Keratinocyte (primary cell): ENCODE measurements at regions not wholly inside any gene's neighbourhood (a gene's known extent, or its start where the extent isn't known, plus 50 kb on each side); places are given as distances from the start of the nearest gene placed in this dataset.

Source experiments
- DNase-seq: peaks from one replicate; pipeline ENCODE4 v3.0.0-alpha.2; 2011; ENCODE audit warnings: low read depth, missing footprints, low spot score
- FAIRE-seq: peaks from 2 replicates; lab custom pipeline; 2011; peaks lifted over from hg19 to GRCh38; lab: Jason Lieb, UNC
- H2AFZ ChIP-seq: 2 replicates; pipeline ENCODE4 v1.6.0; 2012; ENCODE audit warnings: low read length, control low read depth, inconsistent platforms; ENCODE audit not compliant: control insufficient read depth
- H3K27ac ChIP-seq: 2 replicates; pipeline ENCODE4 v1.5.1; 2011; ENCODE audit warnings: low read length; ENCODE audit not compliant: control insufficient read depth, insufficient read depth
- H3K27me3 ChIP-seq: 3 replicates; pipeline ENCODE4 v1.6.0; 2011; ENCODE audit warnings: low read length; ENCODE audit not compliant: control insufficient read depth, insufficient read depth; ENCODE audit errors: extremely low read depth
- H3K36me3 ChIP-seq, 2 experiments: 2 replicates in 1 of 2; 3 replicates in 1 of 2; pipeline ENCODE4 v1.5.1; 2011; ENCODE audit warnings: low read length in 2 of 2, mild to moderate bottlenecking in 1 of 2; ENCODE audit not compliant: control insufficient read depth in 2 of 2, insufficient read depth in 2 of 2; ENCODE audit errors: extremely low read depth in 1 of 2
- H3K4me1 ChIP-seq: 3 replicates; pipeline ENCODE4 v1.5.1; 2011; ENCODE audit warnings: low read length; ENCODE audit not compliant: control insufficient read depth, insufficient read depth; ENCODE audit errors: extremely low read depth
- H3K4me2 ChIP-seq: 3 replicates; pipeline ENCODE4 v1.6.0; 2011; ENCODE audit warnings: low read depth, low read length; ENCODE audit not compliant: control insufficient read depth, insufficient read depth; ENCODE audit errors: extremely low read depth
- H3K4me3 ChIP-seq, 3 experiments: fragments of 200-600 bp in 1 of 3; sonication (generic) in 1 of 3; 2 replicates in 2 of 3; 3 replicates in 1 of 3; pipeline ENCODE4 v1.5.1; 2011 to 2016; ENCODE audit warnings: low read length in 3 of 3, mild to moderate bottlenecking in 3 of 3, control low read depth in 2 of 3, inconsistent platforms in 1 of 3, low read depth in 1 of 3, mixed read lengths in 1 of 3, mixed run types in 1 of 3, moderate library complexity in 1 of 3; ENCODE audit not compliant: control insufficient read depth in 2 of 3, insufficient read depth in 2 of 3; ENCODE audit errors: extremely low read depth in 1 of 3
- H3K79me2 ChIP-seq: 2 replicates; pipeline ENCODE4 v1.6.0; 2012; ENCODE audit warnings: low read length; ENCODE audit not compliant: control insufficient read depth, insufficient read depth
- H3K9ac ChIP-seq: 3 replicates; pipeline ENCODE4 v1.6.0; 2011; ENCODE audit warnings: low read length; ENCODE audit not compliant: control insufficient read depth, insufficient read depth; ENCODE audit errors: extremely low read depth
- H3K9me1 ChIP-seq: 3 replicates; pipeline ENCODE4 v1.6.0; 2011; ENCODE audit warnings: low read length; ENCODE audit not compliant: control insufficient read depth, insufficient read depth; ENCODE audit errors: extremely low read depth
- H3K9me3 ChIP-seq: 2 replicates; pipeline ENCODE4 v1.5.1; 2012; ENCODE audit warnings: low read depth, low read length; ENCODE audit not compliant: control insufficient read depth
- H4K20me1 ChIP-seq: 3 replicates; pipeline ENCODE4 v1.6.0; 2011; ENCODE audit warnings: low read length; ENCODE audit not compliant: control insufficient read depth, insufficient read depth; ENCODE audit errors: extremely low read depth
- EZH2 ChIP-seq: IDR thresholded peaks from one replicate; pipeline ENCODE4 v1.6.1; 2012; ENCODE audit warnings: inconsistent platforms, mild to moderate bottlenecking, low read length, moderate library complexity
- dilution Hi-C: fragments of 300-500 bp; cut with MboI; formaldehyde crosslinking; loops from one replicate; pipeline ENCODE4 v1.7.0; 2020; ENCODE audit warnings: low sequenced_read_pairs; ENCODE audit not compliant: extremely low pct_ligation_motif_present
- TF ChIP-seq, protein P1 (sequence below), 3 experiments: IDR thresholded peaks in 1 of 3; conservative IDR thresholded peaks in 1 of 3; optimal IDR thresholded peaks in 1 of 3; 2 replicates in 2 of 3; 3 replicates in 1 of 3; pipeline versions ENCODE3 to v1.5.1; 2011; ENCODE audit warnings: low read length in 3 of 3, mild to moderate bottlenecking in 3 of 3, moderate library complexity in 2 of 3, control low read depth in 1 of 3, inconsistent platforms in 1 of 3; ENCODE audit not compliant: insufficient read depth in 2 of 3; ENCODE audit errors: extremely low read depth in 1 of 3

DNA sequence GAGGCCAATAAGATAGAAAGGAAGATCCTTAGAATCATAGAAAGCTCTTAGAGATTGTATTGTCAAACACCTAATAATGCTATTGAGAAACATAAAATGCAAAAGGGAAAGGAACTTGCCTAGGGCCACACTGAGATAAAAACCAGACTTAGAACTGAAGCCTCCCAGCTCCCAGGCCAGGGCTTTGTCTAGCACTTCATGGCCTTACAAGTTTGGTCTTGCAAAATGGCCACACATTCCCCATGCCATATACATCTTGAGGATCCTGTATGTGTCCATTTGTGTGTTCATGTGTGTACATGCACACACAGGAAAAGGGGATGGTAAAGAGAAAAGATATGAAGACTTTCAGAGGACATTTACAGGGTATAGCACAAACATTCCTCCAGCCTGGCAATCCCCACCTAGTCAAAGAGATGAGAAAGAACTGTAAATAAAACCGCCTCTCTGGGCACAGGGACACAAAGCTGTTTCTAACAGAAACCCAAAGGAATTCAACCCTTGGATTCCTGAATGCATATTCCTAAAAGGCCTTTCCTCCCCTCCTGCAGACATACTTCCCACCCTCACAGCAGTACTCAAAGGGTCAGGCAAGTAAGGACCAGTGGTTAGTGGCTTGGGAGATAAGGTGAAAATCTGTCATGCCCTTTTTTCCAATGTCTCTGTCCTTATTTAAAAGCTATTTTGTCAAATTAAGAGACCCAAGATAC lies 99.7 kb upstream of the KLHL29 start:
- H3K4me2 ChIP-seq = no peak overlapping the region
- no peak for TF ChIP-seq EZH2
- TF ChIP-seq, protein P1, sequence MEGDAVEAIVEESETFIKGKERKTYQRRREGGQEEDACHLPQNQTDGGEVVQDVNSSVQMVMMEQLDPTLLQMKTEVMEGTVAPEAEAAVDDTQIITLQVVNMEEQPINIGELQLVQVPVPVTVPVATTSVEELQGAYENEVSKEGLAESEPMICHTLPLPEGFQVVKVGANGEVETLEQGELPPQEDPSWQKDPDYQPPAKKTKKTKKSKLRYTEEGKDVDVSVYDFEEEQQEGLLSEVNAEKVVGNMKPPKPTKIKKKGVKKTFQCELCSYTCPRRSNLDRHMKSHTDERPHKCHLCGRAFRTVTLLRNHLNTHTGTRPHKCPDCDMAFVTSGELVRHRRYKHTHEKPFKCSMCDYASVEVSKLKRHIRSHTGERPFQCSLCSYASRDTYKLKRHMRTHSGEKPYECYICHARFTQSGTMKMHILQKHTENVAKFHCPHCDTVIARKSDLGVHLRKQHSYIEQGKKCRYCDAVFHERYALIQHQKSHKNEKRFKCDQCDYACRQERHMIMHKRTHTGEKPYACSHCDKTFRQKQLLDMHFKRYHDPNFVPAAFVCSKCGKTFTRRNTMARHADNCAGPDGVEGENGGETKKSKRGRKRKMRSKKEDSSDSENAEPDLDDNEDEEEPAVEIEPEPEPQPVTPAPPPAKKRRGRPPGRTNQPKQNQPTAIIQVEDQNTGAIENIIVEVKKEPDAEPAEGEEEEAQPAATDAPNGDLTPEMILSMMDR (optimal IDR thresholded peaks at IDR 0.05 in 1 of 3, IDR thresholded peaks at IDR 0.05 in 1 of 3, conservative IDR thresholded peaks at IDR 0.05 in 1 of 3; ENCODE audit: extremely low read depth in 1 of 3, insufficient read depth in 2 of 3, low read length in 3 of 3) = no peak
- no peak overlapping the region for H3K27ac ChIP-seq
- H3K27me3 ChIP-seq = no peaks in the 10 kb centered on the region
- no peak overlapping the region for H2AFZ ChIP-seq
- H3K9me1 ChIP-seq = no peaks in the 10 kb centered on the region
- dilution Hi-C loops = no loop called here
- H3K36me3 ChIP-seq = no peaks in the 10 kb centered on the region
- no peaks in the 10 kb centered on the region for H3K4me1 ChIP-seq
- H3K4me3 ChIP-seq = no peak overlapping the region
- DNase-seq = no peak
- H4K20me1 ChIP-seq = no peaks in the 10 kb centered on the region
- H3K79me2 ChIP-seq = no peaks in the 10 kb centered on the region
- H3K9me3 ChIP-seq = no peaks in the 10 kb centered on the region
- FAIRE-seq = no peak
- no peak overlapping the region for H3K9ac ChIP-seq

GRCh38 chr2:23286031-23286757 lies 98.8 kb upstream of the KLHL29 start:
- no peak for TF ChIP-seq EZH2
- TF ChIP-seq, protein P1 (optimal IDR thresholded peaks at IDR 0.05 in 1 of 3, IDR thresholded peaks at IDR 0.05 in 1 of 3, conservative IDR thresholded peaks at IDR 0.05 in 1 of 3; ENCODE audit: extremely low read depth in 1 of 3, insufficient read depth in 2 of 3, low read length in 3 of 3) = no peak
- Histone ChIP-seq H3K4me2 (no peak overlapping the region), H3K27me3 (no peaks in the 10 kb centered on the region), H3K27ac (no peak overlapping the region), H3K4me3 (no peak overlapping the region), H3K9ac (no peak overlapping the region), H3K9me1 (no peaks in the 10 kb centered on the region), H2AFZ (no peak overlapping the region), H3K9me3 (no peaks in the 10 kb centered on the region), H3K36me3 (no peaks in the 10 kb centered on the region), H3K79me2 (no peaks in the 10 kb centered on the region), H4K20me1 (no peaks in the 10 kb centered on the region), H3K4me1 (no peaks in the 10 kb centered on the region)
- DNase-seq (no peak), FAIRE-seq (no peak)
- dilution Hi-C loops = no loop called here
